Loucy (cell line): ENCODE measurements at regions not wholly inside any gene's neighbourhood (a gene's known extent, or its start where the extent isn't known, plus 50 kb on each side); places are given as distances from the start of the nearest gene placed in this dataset.

Experiments used
- CTCF ChIP-seq: fragments of 200-600 bp; sonication (generic); conservative IDR thresholded peaks from 2 replicates; pipeline ENCODE4 v1.5.1; 2014; ENCODE audit warnings: mild to moderate bottlenecking, antibody characterized with exemption, low read length
- EZH2phosphoT487 ChIP-seq: fragments of 200-600 bp; IDR thresholded peaks from 2 replicates; pipeline ENCODE4 v1.6.1; 2018; ENCODE audit warnings: antibody characterized with exemption, mild to moderate bottlenecking, moderate library complexity, borderline replicate concordance

- TF ChIP-seq CTCF (no peak), EZH2phosphoT487 (no peak)
Measured at GRCh38 chr14:98069712-98070171, 1202.3 kb downstream of the BCL11B start.
